ENCODE measurements at regions not wholly inside any gene's neighbourhood (a gene's known extent, or its start where the extent isn't known, plus 50 kb on each side); places are given as distances from the start of the nearest gene placed in this dataset.
"Not testable (repeated sequence)": the region's sequence is repeated elsewhere in the genome, so short reads cannot be mapped to it uniquely, and the experiment has no call there.

- DNase-seq (ENCODE audit: low read depth, low spot score): no peak
Measured at GRCh38 chr17:22496450-22496849, 804.1 kb downstream of the KCNJ18 start.

GRCh38 chr17:22503322-22503899 lies 811.1 kb downstream of the KCNJ18 start:
- DNase-seq (ENCODE audit: low read depth, low spot score): no peak

GRCh38 chr17:22505660-22506059 lies 813.3 kb downstream of the KCNJ18 start:
- no peak for DNase-seq (ENCODE audit: low read depth, low spot score)

- DNase-seq (ENCODE audit: low read depth, low spot score): no peak
Measured at GRCh38 chr17:22506231-22506630, 813.9 kb downstream of the KCNJ18 start.

- no peak for DNase-seq (ENCODE audit: low read depth, low spot score)
Measured at GRCh38 chr17:22506861-22507260, 814.5 kb downstream of the KCNJ18 start.

- DNase-seq (ENCODE audit: low read depth, low spot score): no peak
Measured at GRCh38 chr17:22507823-22508222, 815.5 kb downstream of the KCNJ18 start.

GRCh38 chr17:22510504-22510903 lies 818.2 kb downstream of the KCNJ18 start:
- DNase-seq (ENCODE audit: low read depth, low spot score): no peak

- no peak for DNase-seq (ENCODE audit: low read depth, low spot score)
Measured at GRCh38 chr17:22511431-22511830, 819.1 kb downstream of the KCNJ18 start.

- no peak for DNase-seq (ENCODE audit: low read depth, low spot score)
Measured at GRCh38 chr17:22512057-22512456, 819.7 kb downstream of the KCNJ18 start.

GRCh38 chr17:22512506-22512905 lies 820.2 kb downstream of the KCNJ18 start:
- DNase-seq (ENCODE audit: low read depth, low spot score): no peak

- DNase-seq (ENCODE audit: low read depth, low spot score): no peak
Measured at GRCh38 chr17:22512997-22513538, 820.7 kb downstream of the KCNJ18 start.

GRCh38 chr17:22514315-22514714 lies 822.0 kb downstream of the KCNJ18 start:
- DNase-seq (ENCODE audit: low read depth, low spot score): no peak

- DNase-seq (ENCODE audit: low read depth, low spot score): no peak
Measured at GRCh38 chr17:22514767-22515320, 822.5 kb downstream of the KCNJ18 start.

- DNase-seq (ENCODE audit: low read depth, low spot score): no peak
Measured at GRCh38 chr17:22515599-22515998, 823.3 kb downstream of the KCNJ18 start.

GRCh38 chr17:22516861-22517636 lies 824.7 kb downstream of the KCNJ18 start:
- DNase-seq (ENCODE audit: low read depth, low spot score): no peak

GRCh38 chr17:22517716-22518115 lies 825.4 kb downstream of the KCNJ18 start:
- DNase-seq (ENCODE audit: low read depth, low spot score): no peak

- DNase-seq (ENCODE audit: low read depth, low spot score): no peak
Measured at GRCh38 chr17:22518185-22518584, 825.9 kb downstream of the KCNJ18 start.

GRCh38 chr17:22548873-22549272 lies 856.5 kb downstream of the KCNJ18 start:
- not testable (repeated sequence) for DNase-seq (ENCODE audit: low read depth, low spot score)

- not testable (repeated sequence) for DNase-seq (ENCODE audit: low read depth, low spot score)
Measured at GRCh38 chr17:22551695-22552415, 859.5 kb downstream of the KCNJ18 start.

GRCh38 chr17:22569459-22570143 lies 877.3 kb downstream of the KCNJ18 start:
- no peak for DNase-seq (ENCODE audit: low read depth, low spot score)

GRCh38 chr17:22570144-22570845 lies 878.0 kb downstream of the KCNJ18 start:
- DNase-seq (ENCODE audit: low read depth, low spot score): no peak

All from iPS DF 19.7 (cell line).